ENCODE measurements at regions not wholly inside any gene's neighbourhood (a gene's known extent, or its start where the extent isn't known, plus 50 kb on each side); places are given as distances from the start of the nearest gene placed in this dataset.

DNA sequence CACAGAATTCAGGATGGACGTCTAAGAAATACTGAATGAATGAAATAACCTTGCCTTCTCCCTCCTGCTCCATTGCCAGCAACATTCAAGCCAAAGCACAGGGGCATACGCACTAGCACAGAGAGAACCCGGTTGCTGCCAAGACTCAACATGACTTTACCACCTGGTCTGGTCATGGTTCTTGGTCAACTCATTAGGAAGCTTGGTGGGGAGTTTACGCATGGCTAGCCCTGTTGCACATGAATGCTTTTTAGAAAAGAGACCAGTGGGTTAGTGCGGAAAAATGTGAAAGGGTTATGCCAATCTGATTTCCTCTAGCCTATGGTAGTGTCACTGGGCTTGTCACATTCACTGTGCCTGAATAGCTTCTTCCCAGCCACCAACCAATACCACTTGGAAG lies 187.6 kb upstream of the NEBL start:
- H3K9me3 ChIP-seq (ENCODE audit: control insufficient read depth, insufficient read depth, low read depth, low read length), result no peaks in the 10 kb centered on the region
- H3K79me2 ChIP-seq (ENCODE audit: control insufficient read depth, insufficient read depth, low read length), result no peaks in the 10 kb centered on the region
- no peaks in the 10 kb centered on the region for H3K36me3 ChIP-seq (ENCODE audit: control insufficient read depth, insufficient read depth, low read length)
- no peak overlapping the region for H3K9ac ChIP-seq (ENCODE audit: insufficient read depth, low read length)
- H2AFZ ChIP-seq (ENCODE audit: low read length), result no peak overlapping the region
- DNase-seq (ENCODE audit: low read depth in 2 of 2), result no peak
- no peaks in the 10 kb centered on the region for H3K27me3 ChIP-seq (ENCODE audit: control insufficient read depth, insufficient read depth, low read length)
- no peak overlapping the region for H3K27ac ChIP-seq (ENCODE audit: insufficient read depth, low read length)
- H3K4me3 ChIP-seq (replicated peaks in 1 of 4; ENCODE audit: control extremely low read depth in 1 of 4, insufficient read depth in 1 of 4, low read depth in 3 of 4, low read length in 4 of 4), result no peak overlapping the region
- no peak overlapping the region for H3K4me2 ChIP-seq (ENCODE audit: extremely low read depth, insufficient read depth, low read length)
- no peaks in the 10 kb centered on the region for H3K4me1 ChIP-seq (ENCODE audit: control insufficient read depth, extremely low read depth, insufficient read depth, low read length)
- H4K20me1 ChIP-seq (ENCODE audit: control insufficient read depth, extremely low read depth, insufficient read depth, low read length), result no peaks in the 10 kb centered on the region
- no peak for TF ChIP-seq EZH2 (IDR thresholded peaks at IDR 0.05; ENCODE audit: low read length, missing control alignments)
- TF ChIP-seq, protein P1, sequence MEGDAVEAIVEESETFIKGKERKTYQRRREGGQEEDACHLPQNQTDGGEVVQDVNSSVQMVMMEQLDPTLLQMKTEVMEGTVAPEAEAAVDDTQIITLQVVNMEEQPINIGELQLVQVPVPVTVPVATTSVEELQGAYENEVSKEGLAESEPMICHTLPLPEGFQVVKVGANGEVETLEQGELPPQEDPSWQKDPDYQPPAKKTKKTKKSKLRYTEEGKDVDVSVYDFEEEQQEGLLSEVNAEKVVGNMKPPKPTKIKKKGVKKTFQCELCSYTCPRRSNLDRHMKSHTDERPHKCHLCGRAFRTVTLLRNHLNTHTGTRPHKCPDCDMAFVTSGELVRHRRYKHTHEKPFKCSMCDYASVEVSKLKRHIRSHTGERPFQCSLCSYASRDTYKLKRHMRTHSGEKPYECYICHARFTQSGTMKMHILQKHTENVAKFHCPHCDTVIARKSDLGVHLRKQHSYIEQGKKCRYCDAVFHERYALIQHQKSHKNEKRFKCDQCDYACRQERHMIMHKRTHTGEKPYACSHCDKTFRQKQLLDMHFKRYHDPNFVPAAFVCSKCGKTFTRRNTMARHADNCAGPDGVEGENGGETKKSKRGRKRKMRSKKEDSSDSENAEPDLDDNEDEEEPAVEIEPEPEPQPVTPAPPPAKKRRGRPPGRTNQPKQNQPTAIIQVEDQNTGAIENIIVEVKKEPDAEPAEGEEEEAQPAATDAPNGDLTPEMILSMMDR (conservative IDR thresholded peaks at IDR 0.05 in 1 of 2, IDR thresholded peaks at IDR 0.05 in 1 of 2; ENCODE audit: low read depth in 1 of 2, low read length in 2 of 2), result no peak

- H3K79me2 ChIP-seq (ENCODE audit: control insufficient read depth, insufficient read depth, low read length), result no peaks in the 10 kb centered on the region
- no peaks in the 10 kb centered on the region for H3K36me3 ChIP-seq (ENCODE audit: control insufficient read depth, insufficient read depth, low read length)
These were observed 186.8 kb upstream of the NEBL start for GRCh38 chr10:21083861-21084260.

DNA sequence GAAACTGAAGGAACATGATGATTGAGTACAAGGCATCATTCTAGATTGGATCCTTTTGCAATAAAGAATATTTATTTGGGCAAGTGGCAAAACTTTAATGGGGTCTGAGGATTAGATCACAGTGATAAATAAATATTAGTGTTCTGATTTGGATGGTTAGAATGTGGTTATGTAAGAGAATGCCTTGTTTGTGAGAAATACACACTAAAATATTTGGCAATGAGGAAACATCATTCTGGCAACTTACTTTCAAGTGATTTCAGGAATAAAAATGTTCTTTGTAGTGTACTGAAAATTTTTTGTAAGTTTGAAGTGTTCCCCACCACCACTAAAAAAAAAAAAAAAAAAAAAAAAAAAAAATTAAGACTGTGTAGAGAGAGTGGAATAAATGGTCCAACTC lies 185.1 kb upstream of the NEBL start:
- H3K4me1 ChIP-seq (ENCODE audit: control insufficient read depth, extremely low read depth, insufficient read depth, low read length), result no peaks in the 10 kb centered on the region
- no peaks in the 10 kb centered on the region for H3K27me3 ChIP-seq (ENCODE audit: control insufficient read depth, insufficient read depth, low read length)
- H4K20me1 ChIP-seq (ENCODE audit: control insufficient read depth, extremely low read depth, insufficient read depth, low read length), result no peaks in the 10 kb centered on the region
- no peaks in the 10 kb centered on the region for H3K79me2 ChIP-seq (ENCODE audit: control insufficient read depth, insufficient read depth, low read length)
- H3K4me3 ChIP-seq (replicated peaks in 1 of 4; ENCODE audit: control extremely low read depth in 1 of 4, insufficient read depth in 1 of 4, low read depth in 3 of 4, low read length in 4 of 4), result no peak overlapping the region
- H3K4me2 ChIP-seq (ENCODE audit: extremely low read depth, insufficient read depth, low read length), result no peak overlapping the region
- no peak overlapping the region for H3K9ac ChIP-seq (ENCODE audit: insufficient read depth, low read length)
- TF ChIP-seq, protein P1 (conservative IDR thresholded peaks at IDR 0.05 in 1 of 2, IDR thresholded peaks at IDR 0.05 in 1 of 2; ENCODE audit: low read depth in 1 of 2, low read length in 2 of 2), result no peak
- TF ChIP-seq EZH2 (IDR thresholded peaks at IDR 0.05; ENCODE audit: low read length, missing control alignments), result no peak
- no peaks in the 10 kb centered on the region for H3K36me3 ChIP-seq (ENCODE audit: control insufficient read depth, insufficient read depth, low read length)
- DNase-seq (ENCODE audit: low read depth in 2 of 2), result no peak
- no peak overlapping the region for H3K27ac ChIP-seq (ENCODE audit: insufficient read depth, low read length)
- H2AFZ ChIP-seq (ENCODE audit: low read length), result no peak overlapping the region
- no peaks in the 10 kb centered on the region for H3K9me3 ChIP-seq (ENCODE audit: control insufficient read depth, insufficient read depth, low read depth, low read length)

More at GRCh38 chr10:21083861-21084260, 186.8 kb upstream of the NEBL start:
- Histone ChIP-seq H3K4me3 (replicated peaks in 1 of 4; ENCODE audit: control extremely low read depth in 1 of 4, insufficient read depth in 1 of 4, low read depth in 3 of 4, low read length in 4 of 4) (no peak overlapping the region), H3K9me3 (ENCODE audit: control insufficient read depth, insufficient read depth, low read depth, low read length) (no peaks in the 10 kb centered on the region), H3K27ac (ENCODE audit: insufficient read depth, low read length) (no peak overlapping the region), H4K20me1 (ENCODE audit: control insufficient read depth, extremely low read depth, insufficient read depth, low read length) (no peaks in the 10 kb centered on the region), H3K4me2 (ENCODE audit: extremely low read depth, insufficient read depth, low read length) (no peak overlapping the region), H2AFZ (ENCODE audit: low read length) (no peak overlapping the region), H3K27me3 (ENCODE audit: control insufficient read depth, insufficient read depth, low read length) (no peaks in the 10 kb centered on the region), H3K9ac (ENCODE audit: insufficient read depth, low read length) (no peak overlapping the region), H3K4me1 (ENCODE audit: control insufficient read depth, extremely low read depth, insufficient read depth, low read length) (no peaks in the 10 kb centered on the region)
- TF ChIP-seq EZH2 (IDR thresholded peaks at IDR 0.05; ENCODE audit: low read length, missing control alignments), result no peak
- TF ChIP-seq, protein P1 (conservative IDR thresholded peaks at IDR 0.05 in 1 of 2, IDR thresholded peaks at IDR 0.05 in 1 of 2; ENCODE audit: low read depth in 1 of 2, low read length in 2 of 2), result no peak
- DNase-seq (ENCODE audit: low read depth in 2 of 2), result no peak
